HepG2 (cell line): ENCODE measurements at regions not wholly inside any gene's neighbourhood (a gene's known extent, or its start where the extent isn't known, plus 50 kb on each side); places are given as distances from the start of the nearest gene placed in this dataset.

Experiments
- GABPB1 ChIP-seq: IDR thresholded peaks from 2 replicates; pipeline ENCODE4 v1.6.1; 2016; ENCODE audit warnings: mild to moderate bottlenecking, missing genetic modification reagents, moderate library complexity, missing compliant biosample characterization
- JUN ChIP-seq: sonication (generic); formaldehyde crosslinking; IDR thresholded peaks from 2 replicates; pipeline ENCODE4 v1.4.0; 2020; ENCODE audit warnings: mild to moderate bottlenecking, missing genetic modification reagents
- POLR2AphosphoS5 ChIP-seq: IDR thresholded peaks from 2 replicates; pipeline ENCODE4 v1.6.1; 2012; ENCODE audit warnings: low read depth, low read length
- TAF1 ChIP-seq: sonication (generic); formaldehyde crosslinking; IDR thresholded peaks from 2 replicates; pipeline ENCODE4 v1.4.0; 2020; ENCODE audit warnings: missing genetic modification reagents
- ZNF230 ChIP-seq: sonication (generic); formaldehyde crosslinking; IDR thresholded peaks from 2 replicates; pipeline ENCODE4 v1.4.0; 2020; ENCODE audit warnings: mild to moderate bottlenecking, missing genetic modification reagents
- ZNF609 ChIP-seq: sonication (generic); formaldehyde crosslinking; IDR thresholded peaks from 2 replicates; pipeline ENCODE4 v1.4.0; 2020; ENCODE audit warnings: mild to moderate bottlenecking, missing genetic modification reagents, borderline replicate concordance

- no peak for TF ChIP-seq ZNF230
- TF ChIP-seq ZNF609 (CRISPR knock-in tag), result no peak
- no peak for TF ChIP-seq TAF1 (CRISPR knock-in tag)
- TF ChIP-seq POLR2AphosphoS5, result no peak
- TF ChIP-seq GABPB1 (CRISPR knock-in tag), result no peak
- no peak for TF ChIP-seq JUN (CRISPR knock-in tag)
These were observed 112.2 kb downstream of the KCNA5 start for GRCh38 chr12:5155866-5156265.
